SK-N-SH (cell line): ENCODE measurements at regions not wholly inside any gene's neighbourhood (a gene's known extent, or its start where the extent isn't known, plus 50 kb on each side); places are given as distances from the start of the nearest gene placed in this dataset.

Experiments
- GABPA ChIP-seq: IDR thresholded peaks from 2 replicates; pipeline ENCODE4 v1.4.0; 2012; ENCODE audit warnings: low read depth, mild to moderate bottlenecking
- GATA2 ChIP-seq: sonication (generic); formaldehyde crosslinking; IDR thresholded peaks from 2 replicates; pipeline ENCODE4 v1.5.0; 2020; ENCODE audit warnings: mild to moderate bottlenecking, missing genetic modification reagents
- POLR2AphosphoS5 ChIP-seq: IDR thresholded peaks from 2 replicates; pipeline ENCODE4 v1.6.1; 2012; ENCODE audit warnings: low read depth, low read length
- RAD21 ChIP-seq: IDR thresholded peaks from 2 replicates; pipeline ENCODE4 v1.6.1; 2012; ENCODE audit warnings: mild to moderate bottlenecking, low read length
- RFX5 ChIP-seq: IDR thresholded peaks from 2 replicates; pipeline ENCODE4 v1.6.1; 2012; ENCODE audit warnings: mild to moderate bottlenecking, improper control_type of control experiment, low read length
- SIN3A ChIP-seq: IDR thresholded peaks from 2 replicates; pipeline ENCODE4 v1.6.1; 2012; ENCODE audit warnings: low read depth, mild to moderate bottlenecking, low read length, moderate library complexity, borderline replicate concordance
- SMC3 ChIP-seq: IDR thresholded peaks from 2 replicates; pipeline ENCODE4 v1.6.1; 2012; ENCODE audit warnings: low read depth, low read length, improper control_type of control experiment
- TF ChIP-seq, protein P1 (sequence below): fragments of 200-600 bp; sonication (generic); IDR thresholded peaks from 2 replicates; pipeline ENCODE4 v1.6.1; 2017; ENCODE audit warnings: antibody characterized with exemption, mild to moderate bottlenecking, moderate library complexity
- TF ChIP-seq, protein P2 (sequence below): IDR thresholded peaks from 2 replicates; pipeline ENCODE4 v1.4.0; 2012; ENCODE audit warnings: low read depth, borderline replicate concordance
- TF ChIP-seq, protein P3 (sequence below): fragments of 150-350 bp; IDR thresholded peaks from 2 replicates; pipeline ENCODE4 v1.6.1; 2017; ENCODE audit warnings: antibody characterized with exemption, low read length, low read depth, borderline replicate concordance

DNA sequence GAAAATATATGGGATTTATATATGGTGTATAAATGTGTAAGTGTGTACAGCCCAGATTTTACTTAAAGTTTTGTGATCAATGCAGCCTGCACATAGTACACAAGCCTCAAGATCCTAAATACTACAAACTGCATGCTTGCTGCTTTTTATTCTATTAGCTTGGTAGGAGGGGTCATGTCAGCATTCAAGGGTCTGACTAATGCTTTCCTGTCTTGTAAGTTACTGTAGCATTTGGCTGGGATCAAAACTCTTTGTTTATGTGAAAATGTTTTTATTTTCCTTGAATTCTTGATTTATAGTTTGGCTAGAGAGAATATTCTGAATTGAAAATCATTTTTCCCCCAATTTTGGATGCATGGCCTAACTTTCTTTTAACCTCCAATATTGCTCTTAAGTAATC, 370.9 kb downstream of the NSUN3 start:
- TF ChIP-seq, protein P1, sequence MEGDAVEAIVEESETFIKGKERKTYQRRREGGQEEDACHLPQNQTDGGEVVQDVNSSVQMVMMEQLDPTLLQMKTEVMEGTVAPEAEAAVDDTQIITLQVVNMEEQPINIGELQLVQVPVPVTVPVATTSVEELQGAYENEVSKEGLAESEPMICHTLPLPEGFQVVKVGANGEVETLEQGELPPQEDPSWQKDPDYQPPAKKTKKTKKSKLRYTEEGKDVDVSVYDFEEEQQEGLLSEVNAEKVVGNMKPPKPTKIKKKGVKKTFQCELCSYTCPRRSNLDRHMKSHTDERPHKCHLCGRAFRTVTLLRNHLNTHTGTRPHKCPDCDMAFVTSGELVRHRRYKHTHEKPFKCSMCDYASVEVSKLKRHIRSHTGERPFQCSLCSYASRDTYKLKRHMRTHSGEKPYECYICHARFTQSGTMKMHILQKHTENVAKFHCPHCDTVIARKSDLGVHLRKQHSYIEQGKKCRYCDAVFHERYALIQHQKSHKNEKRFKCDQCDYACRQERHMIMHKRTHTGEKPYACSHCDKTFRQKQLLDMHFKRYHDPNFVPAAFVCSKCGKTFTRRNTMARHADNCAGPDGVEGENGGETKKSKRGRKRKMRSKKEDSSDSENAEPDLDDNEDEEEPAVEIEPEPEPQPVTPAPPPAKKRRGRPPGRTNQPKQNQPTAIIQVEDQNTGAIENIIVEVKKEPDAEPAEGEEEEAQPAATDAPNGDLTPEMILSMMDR: no peak
- TF ChIP-seq SMC3 (no peak), SIN3A (no peak), GABPA (no peak), GATA2 (no peak), POLR2AphosphoS5 (no peak), RAD21 (no peak), RFX5 (no peak)
- TF ChIP-seq, protein P2, sequence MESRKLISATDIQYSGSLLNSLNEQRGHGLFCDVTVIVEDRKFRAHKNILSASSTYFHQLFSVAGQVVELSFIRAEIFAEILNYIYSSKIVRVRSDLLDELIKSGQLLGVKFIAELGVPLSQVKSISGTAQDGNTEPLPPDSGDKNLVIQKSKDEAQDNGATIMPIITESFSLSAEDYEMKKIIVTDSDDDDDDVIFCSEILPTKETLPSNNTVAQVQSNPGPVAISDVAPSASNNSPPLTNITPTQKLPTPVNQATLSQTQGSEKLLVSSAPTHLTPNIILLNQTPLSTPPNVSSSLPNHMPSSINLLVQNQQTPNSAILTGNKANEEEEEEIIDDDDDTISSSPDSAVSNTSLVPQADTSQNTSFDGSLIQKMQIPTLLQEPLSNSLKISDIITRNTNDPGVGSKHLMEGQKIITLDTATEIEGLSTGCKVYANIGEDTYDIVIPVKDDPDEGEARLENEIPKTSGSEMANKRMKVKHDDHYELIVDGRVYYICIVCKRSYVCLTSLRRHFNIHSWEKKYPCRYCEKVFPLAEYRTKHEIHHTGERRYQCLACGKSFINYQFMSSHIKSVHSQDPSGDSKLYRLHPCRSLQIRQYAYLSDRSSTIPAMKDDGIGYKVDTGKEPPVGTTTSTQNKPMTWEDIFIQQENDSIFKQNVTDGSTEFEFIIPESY: no peak
- TF ChIP-seq, protein P3, sequence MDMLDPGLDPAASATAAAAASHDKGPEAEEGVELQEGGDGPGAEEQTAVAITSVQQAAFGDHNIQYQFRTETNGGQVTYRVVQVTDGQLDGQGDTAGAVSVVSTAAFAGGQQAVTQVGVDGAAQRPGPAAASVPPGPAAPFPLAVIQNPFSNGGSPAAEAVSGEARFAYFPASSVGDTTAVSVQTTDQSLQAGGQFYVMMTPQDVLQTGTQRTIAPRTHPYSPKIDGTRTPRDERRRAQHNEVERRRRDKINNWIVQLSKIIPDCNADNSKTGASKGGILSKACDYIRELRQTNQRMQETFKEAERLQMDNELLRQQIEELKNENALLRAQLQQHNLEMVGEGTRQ: no peak
